ENCODE measurements at regions not wholly inside any gene's neighbourhood (a gene's known extent, or its start where the extent isn't known, plus 50 kb on each side); places are given as distances from the start of the nearest gene placed in this dataset.

- no peak for TF ChIP-seq POLR2A (IDR thresholded peaks at IDR 0.05; ENCODE audit: low read length)
- no peak for TF ChIP-seq GATA1 (IDR thresholded peaks at IDR 0.05; ENCODE audit: low read depth, low read length)
Measured at GRCh38 chr6:81605526-81605925, 147.0 kb downstream of the TENT5A start.

Data from erythroblast (primary cell).